Colon (tissue), 2 donors: ENCODE measurements at regions not wholly inside any gene's neighbourhood (a gene's known extent, or its start where the extent isn't known, plus 50 kb on each side); places are given as distances from the start of the nearest gene placed in this dataset.

Source experiments
- FAIRE-seq: peaks from 2 replicates; lab custom pipeline; 2012; peaks lifted over from hg19 to GRCh38; lab: Jason Lieb, UNC
- donor health status: control.
- donor health status: control.

DNA sequence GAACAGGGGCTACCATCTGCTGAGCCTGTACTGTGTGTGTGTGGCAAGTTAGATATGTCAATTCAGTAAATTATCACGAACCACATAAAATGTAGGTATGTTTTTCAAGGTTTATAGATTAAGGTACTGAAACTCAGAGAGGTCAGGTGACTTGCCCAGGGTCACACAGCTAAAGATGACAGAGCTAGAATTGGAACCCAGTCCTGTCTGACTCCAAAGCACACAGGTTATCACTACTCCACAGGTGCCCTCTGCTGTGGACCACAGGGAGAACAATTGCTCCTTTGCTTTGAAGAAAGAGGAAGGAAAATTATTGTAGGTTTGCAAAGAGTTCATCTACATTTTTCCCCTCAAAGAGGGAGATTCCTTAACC lies 229.7 kb upstream of the AGAP1 start:
- FAIRE-seq: no peak

DNA sequence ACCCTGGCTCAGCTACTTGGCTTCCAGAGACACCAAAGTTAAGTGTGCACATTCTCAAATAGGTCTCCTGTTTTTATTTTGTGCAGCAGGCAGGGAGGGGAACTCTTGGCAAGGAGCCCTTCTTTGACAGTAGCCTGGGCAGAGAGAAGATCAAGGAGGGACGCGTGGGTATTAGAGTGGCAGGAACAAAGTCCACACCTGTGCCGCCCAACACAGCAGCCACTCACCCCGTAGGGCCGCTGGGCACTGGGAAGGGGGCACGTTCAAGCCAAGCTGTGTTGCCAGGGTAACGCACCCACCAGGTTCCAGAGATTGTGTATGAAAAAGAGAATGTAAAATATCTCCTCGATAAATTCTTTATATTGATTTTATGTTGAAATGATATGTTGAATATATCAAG lies 229.3 kb upstream of the AGAP1 start:
- no peak for FAIRE-seq

DNA sequence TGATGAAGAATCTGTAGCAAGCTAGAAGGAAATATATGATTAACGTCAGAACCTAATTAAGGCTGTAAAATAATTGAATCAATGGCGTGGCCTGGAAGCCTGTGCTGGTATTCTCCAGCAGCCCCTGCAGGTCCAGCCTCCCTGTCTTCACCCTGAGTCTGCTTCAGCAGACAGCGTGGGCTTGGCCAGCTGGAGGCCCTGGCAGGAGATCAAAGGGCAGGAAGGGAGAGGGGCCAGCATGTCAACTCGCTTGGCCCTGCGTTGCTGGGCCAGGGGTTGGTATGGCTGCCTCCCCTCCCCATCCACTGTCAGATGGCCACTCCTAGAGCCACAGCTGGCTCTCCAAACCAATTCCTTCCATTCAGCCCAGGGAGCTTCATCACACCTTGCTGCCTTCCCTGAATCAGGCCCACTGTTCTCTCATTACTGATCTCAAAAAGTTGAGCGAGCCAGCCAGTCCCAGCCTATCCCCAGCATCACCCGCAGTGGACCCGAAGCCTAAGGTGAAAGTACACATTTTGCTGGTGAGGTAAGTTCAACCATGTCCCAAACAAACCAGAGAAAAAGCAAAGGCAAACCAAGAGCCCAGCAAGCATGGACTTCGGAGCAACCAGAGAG lies 228.4 kb upstream of the AGAP1 start:
- no peak for FAIRE-seq

DNA sequence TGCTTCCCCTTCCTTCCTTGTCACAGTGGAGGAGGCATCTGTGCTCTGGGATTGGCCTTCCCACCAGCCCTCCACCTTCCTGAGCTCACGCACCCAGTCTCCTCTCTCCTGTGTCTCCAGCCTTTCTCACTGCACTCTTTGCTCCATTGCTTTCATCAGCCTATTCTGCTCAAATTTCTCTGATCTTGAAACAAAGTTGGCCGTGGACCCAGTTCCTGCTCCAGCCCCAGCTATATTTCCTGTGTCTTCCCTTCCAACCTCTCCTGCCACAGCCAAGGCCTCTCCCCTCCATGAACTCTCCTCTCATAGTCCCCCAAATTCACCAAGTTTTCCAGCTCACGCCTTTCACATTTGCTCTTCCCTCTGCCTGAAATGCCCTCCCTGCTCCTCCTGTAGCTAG lies 226.6 kb upstream of the AGAP1 start:
- FAIRE-seq: no peak

DNA sequence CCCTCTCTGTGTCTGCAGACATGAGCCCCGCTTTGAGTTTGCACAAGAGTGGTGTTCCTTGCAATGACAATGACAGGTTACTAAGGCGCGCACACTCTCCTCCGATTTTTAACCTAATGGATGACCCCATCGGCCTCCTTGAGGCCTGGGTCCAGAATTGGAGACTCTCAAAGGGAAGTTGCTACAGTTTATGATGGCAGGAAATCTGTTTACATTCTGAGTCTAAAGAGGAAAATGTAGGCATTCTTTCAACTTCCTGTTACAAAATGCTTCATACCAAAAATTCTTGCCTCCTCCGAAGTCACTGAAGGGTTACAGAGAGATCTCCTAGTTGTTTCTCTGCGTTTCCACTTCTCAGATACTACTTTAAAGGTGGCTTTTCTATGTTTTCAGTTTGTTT lies 225.3 kb upstream of the AGAP1 start:
- no peak for FAIRE-seq

DNA sequence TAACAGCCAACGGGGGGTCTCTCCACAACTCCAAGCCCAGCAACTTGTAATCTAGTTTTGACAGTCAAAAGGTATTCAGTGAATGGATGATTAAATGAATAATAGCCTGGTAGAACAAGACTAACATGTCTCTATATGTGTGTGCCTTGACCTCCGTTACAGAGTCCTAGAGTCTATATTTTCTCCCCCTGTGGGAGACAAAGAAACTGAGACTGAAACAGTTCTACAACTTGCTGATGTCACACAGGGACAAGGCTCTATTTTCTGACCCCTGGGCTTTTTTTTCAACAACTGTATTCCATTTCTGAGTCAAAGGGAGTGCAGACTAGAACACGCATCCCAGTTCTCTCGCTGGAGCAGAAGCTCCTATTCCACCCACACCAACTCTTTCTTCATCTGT lies 223.6 kb upstream of the AGAP1 start:
- no peak for FAIRE-seq

DNA sequence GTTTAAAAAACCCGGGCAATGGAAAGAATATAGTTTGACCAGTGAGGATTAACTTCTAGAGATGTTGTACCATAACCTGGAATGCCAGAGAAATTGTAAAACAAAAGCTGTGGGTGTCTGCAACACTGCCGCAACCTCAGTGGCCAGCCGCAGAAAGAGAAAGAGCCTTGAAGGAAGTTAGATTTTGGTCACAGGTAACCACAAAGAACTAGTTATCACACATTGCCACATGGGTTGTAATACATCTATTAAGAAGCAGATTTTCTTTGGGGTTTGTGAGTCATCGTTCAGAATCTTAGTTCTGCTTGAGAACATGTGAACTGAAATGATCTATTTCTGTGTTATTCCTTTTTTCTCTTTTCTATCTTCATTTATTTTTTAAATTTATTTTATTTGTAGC lies 222.9 kb upstream of the AGAP1 start:
- no peak for FAIRE-seq

DNA sequence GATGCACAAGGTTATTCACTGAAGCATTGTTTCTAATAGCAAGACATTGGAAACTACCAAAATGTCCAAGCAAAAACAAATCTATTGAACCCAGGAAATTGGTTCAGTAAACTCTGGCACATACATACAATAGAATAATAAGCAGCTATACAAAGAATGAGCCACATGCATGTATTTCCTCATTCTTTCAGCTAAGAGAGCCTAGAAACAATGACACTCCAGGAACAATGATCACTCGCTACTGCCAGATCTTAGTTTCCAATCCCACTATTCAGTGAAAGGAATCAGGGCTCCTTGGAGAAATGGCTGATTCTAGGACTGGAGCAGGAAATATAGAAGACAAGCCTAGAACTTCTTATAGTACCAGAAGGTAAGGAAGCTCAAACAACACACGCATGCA lies 221.9 kb upstream of the AGAP1 start:
- no peak for FAIRE-seq

DNA sequence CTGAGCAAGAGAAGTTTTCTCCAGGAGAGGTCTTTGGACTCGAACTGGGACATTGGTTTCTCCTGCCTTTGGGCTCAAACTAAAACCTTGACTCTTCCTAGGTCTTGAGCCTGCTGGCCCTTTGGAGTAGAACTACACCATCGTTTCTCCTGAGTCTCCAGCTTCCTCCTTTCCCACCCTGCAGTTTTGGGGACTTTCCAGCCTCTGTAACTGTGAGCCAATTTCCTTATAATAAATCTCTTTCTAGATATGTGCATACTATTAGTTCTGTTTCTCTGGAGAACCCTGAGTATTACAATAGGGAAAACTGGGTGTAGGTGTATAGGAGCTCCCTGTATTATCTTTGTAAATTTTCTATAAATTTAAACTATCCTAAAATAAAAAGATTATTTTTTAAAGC lies 219.8 kb upstream of the AGAP1 start:
- no peak for FAIRE-seq

DNA sequence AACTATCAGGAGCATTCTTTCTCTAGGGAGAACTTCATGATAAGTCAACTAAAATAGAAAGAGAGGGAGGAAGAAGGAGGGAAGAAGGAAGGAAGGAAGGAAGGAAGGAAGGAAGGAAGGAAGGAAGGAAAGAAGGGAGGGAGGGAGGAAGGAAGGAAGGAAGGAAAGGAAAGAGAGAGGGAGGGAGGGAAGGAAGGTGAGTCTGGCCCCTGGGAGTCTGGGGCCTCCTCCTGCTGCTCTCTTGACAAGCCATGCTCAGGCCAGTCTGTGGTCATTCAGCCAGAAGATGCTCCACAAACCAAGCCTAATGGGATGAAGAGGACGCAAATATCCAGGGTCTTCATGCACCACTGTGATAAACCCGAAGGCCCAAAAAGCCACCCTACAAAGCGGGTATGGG lies 216.4 kb upstream of the AGAP1 start:
- no peak for FAIRE-seq

DNA sequence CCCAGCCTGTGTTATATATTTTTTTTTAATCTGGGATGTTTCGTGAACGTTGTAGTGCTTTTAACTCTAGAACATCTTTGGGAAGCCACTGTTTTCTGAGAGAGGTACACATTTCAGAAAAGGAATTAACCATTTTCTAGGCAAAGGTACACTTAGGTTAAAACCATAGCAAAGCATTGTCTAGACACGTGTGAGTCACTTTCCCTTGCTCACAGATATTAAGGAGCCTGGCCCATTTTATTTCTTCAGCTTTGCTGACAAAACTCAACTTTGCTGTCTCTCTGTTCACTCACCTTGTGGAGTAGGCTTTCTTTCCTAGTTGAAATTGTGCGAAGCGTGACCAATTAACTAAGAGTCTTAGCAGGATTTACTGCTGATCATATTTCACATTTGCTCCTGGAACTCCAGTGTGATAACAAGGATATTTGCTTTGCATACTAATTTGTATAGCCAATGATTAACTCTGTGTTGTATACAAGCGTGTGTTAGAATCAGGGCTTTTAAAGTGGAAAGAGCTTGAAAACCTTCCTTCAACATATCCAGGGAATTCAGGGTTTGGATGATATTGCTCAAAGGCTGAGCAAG lies 215.0 kb upstream of the AGAP1 start:
- no peak for FAIRE-seq

DNA sequence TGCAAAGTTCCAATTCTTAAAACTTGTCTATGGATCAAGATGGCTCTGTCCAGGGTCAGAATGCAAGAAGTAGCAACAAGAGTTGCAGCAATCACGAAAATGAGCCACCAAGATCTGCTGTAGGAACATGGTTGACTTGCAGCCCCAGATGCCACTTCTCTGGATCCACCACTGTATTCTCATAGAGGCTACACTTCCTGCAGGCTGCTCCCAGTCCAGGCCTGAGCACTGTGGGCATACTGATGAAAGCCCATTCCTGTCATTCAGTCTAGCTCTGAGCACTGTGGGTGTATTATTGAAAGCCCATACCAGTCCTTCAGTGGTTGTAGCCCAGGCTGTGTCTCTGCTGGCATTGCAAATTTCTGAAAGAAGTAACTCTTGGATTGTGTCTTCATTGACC lies 213.9 kb upstream of the AGAP1 start:
- no peak for FAIRE-seq

DNA sequence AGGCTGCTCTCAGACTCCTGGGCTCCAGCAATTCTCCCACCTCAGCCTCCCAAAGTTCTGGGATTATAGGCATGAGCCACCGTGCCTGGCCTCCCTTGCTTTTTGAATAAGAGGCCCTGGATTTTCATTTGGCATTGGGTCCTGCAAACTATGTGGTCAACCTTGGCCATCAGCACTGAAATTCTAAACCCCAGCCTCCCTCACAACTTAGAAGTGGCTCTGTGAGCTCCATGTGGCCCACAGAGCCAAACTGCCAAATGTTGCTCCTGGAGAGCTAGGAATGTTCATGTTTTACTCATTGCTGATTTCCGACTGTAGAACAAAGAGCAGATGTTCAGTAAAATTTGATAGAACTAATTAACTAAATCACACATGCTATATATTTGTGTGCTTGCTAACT lies 210.6 kb upstream of the AGAP1 start:
- FAIRE-seq: no peak

DNA sequence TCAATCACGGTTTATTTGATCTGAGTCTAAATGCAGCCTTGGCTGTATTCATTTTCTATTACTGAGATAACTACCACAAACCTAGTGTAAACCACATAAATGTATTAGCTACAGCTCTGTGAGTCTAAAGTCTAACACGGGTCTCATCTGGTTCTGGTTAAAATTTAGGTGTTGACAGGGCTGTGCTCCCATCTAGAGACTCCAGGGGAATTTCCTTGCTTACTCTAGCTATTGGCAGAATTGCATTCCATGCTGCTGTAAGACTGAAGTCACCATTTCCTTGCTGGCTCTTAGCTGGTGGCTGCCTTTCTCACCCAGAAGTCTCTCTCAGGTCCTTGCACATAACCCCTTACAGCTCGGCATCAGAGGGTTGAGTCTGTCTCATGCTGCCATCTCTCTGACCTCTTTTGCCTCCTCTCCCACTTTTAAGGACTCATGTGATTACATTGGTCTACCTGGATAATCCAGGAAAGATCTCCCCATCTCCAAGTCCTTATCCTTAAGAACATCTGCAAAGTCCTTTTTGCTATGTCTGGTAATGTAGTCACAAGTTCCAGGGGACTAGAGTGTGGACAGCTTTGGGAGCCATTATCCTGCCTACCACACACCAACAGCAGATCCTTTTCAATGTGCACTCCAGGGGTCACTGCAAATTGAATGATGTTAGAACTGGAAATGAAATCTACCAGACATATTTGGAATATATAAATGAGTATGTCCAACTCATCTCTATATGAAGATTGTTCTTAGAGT lies 207.0 kb upstream of the AGAP1 start:
- FAIRE-seq: no peak

DNA sequence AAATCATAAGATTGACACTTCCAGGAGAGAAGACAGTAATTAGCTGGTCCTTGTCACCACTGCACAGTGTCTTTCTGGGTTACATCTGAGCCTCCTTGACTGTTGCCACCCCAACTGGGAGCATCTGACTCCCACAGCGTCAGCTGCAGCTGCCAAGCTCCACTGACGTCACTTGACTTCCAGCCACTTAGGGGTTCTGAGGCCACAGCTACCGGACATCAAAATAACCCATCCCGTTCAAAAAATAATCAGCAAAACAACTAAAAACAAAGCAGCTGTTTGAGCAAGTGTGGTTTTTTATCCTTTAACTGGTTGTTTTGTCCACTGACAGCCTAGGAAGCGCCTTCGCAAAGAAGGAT lies 206.5 kb upstream of the AGAP1 start:
- no peak for FAIRE-seq

DNA sequence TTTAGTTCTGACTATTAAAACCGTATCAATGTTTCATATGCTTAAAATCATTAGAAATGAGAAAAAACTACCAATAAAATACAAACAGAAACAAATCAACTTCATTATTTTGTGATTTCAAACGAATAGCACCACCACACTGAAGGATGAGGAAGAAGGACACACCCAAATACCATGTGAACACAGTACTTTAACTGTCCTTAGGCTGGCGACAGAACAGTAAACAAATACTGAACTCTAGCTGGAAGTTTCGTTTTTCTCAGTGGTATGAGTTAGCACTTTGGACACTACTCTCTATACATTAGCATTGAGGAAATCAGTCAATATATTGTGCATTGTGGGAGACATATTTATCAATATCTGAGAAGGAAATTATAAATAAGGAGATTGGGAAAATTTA lies 202.4 kb upstream of the AGAP1 start:
- peak; percentile 89 for FAIRE-seq

DNA sequence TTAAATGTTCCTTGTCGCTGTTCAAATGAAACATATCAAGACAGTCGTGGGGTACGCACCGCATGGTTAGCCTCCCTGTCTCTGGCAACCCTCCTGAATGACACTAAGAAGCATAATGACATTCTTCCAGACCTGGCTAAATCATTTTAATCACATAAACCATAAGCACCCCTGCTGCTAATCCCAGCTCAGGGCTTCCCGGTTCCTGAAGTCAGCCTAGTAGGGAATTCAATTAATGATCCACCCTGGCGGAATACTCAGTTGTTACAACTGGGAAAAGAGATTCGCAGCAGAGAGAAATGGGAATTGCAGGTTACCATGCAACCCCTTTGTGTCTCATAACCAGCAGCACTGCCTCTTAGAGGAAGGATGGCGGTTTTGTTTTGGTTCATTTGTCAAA lies 200.8 kb upstream of the AGAP1 start:
- no peak for FAIRE-seq

DNA sequence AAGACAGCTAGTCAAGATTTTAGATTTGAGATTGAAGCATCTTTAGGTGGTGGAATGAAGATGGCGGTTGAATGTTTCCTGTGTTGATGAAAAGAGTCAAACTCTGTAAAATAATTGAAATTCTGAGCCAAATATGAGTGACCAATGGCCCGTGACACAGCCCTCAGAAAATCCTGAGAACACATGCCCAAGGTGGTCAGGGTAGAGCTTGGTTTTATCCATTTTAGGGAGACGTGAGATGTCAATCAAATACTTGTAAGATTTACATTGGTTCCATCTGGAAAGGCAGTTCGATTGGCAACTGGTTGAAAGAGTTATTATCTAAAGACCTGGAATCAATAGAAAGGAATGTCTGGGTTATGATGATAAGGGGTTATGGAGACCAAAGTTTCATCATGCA lies 198.0 kb upstream of the AGAP1 start:
- no peak for FAIRE-seq

DNA sequence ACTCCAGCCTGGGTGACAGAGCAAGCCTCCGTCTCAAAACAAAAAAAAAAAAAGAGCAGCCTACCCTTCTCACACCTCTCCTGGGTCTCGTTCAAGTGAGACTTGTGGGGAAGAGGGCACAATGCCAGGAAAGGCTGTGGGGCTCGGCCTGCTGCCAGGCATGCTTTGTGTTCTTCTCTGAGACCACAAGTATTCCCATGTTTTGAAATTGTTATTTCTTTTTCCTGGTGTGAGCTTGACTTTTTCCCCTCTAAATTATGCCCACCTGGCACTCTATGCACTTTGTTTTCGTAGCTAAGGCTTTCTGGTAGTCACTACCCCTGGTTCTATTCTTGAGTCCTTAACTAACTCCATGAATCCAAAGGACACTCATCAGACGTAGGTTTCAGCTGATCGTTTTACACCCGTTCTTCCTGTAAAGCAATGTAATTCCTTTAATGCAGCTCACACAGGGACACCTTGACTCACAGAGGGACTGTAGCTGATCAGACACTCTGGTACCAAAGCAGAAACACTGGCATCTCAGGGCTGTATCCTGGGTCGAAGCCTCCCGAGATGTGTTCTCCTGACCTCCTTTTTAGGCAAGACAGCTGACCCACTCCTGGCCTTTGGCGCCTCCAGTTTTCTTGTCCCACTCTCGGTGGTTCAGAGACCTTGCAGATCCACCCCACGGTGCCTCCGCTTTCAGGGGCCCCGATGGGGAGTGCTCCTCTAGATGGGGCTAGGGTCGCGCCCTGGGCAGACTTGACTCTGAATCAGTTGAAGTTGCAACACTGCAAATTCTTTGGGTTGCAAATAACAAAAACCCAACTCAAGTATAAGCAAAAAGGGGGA lies 193.3 kb upstream of the AGAP1 start:
- FAIRE-seq: no peak

DNA sequence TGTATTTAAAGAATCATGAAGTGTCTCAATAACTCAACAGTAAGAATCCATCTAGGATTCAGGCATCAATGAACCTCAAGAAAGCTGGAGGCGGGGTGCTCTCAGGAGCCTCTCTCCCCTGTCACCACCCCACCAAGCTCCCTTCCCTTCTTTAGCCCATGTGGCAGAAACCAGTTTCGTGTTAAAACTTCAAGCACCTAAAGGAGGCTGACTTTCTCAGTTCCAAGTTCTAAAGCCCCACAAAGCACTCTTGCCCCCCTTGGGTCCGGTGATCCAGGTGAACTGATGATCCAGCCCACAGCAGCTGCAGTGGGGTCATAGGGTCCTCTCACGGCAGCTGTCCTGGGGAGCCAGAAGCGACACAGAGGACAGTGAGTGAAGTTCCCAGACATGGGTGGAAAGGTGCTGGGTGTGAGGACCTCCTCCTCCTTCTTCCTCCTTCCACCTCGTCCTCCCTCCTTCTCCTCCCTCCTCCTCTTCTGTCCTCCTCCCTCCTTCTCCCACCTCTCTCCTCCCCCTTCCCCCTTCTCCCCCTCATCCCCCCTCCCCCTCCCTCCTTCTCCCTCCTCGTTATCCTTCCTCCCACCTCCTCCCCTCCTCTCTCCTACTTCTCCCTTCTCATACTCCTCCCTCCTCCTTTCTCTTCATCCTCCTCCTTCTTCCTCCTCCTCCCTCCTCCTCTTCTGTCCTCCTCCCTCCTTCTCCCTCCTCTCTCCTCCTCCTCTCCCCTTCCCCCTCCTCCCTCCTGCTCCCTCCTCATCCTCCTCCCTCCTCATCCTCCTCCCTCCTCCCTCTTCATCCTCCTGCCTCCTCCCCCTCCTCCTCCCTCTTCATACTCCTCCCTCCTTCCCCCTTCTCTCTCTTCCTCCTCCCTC lies 192.4 kb upstream of the AGAP1 start:
- FAIRE-seq: no peak

DNA sequence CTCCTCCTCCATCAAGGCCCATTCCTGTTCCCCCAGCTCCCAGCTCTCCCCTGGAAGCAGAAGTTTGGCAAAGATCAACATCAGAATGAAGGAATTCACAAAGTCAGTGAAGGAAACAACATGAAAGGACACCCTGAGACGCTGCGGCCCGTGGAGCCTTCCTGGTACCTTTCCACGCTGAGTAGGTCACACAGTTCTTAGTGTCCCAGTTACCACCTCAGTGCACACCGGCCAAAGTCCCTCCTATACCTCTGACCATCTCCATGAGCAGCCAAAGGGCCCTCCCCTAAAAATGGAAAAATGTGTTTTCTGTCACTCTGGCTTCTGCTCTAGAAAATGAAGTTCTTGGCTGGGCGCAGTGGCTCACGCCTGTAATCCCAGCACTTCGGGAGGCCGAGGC lies 191.6 kb upstream of the AGAP1 start:
- FAIRE-seq: no peak
